Liver (tissue), 3 donors: ENCODE measurements at regions not wholly inside any gene's neighbourhood (a gene's known extent, or its start where the extent isn't known, plus 50 kb on each side); places are given as distances from the start of the nearest gene placed in this dataset.

Experiments used
- FOXA1 ChIP-seq: IDR thresholded peaks from 2 replicates; pipeline ENCODE4 v1.6.1; 2016; ENCODE audit warnings: antibody characterized with exemption
- GABPA ChIP-seq, 2 donors: IDR thresholded peaks in 1 of 2; conservative IDR thresholded peaks in 1 of 2; 2 replicates each; pipeline ENCODE4 v1.6.1; 2016; ENCODE audit warnings: antibody characterized with exemption in 2 of 2, mild to moderate bottlenecking in 1 of 2, moderate library complexity in 1 of 2
- JUND ChIP-seq, 2 donors: IDR thresholded peaks; 2 replicates each; pipeline ENCODE4 v1.6.1; 2016; ENCODE audit warnings: antibody characterized with exemption in 2 of 2
- RAD21 ChIP-seq, 2 donors: IDR thresholded peaks; 2 replicates each; pipeline ENCODE4 v1.6.1; 2016; ENCODE audit warnings: antibody characterized with exemption in 2 of 2, mild to moderate bottlenecking in 2 of 2
- SP1 ChIP-seq: IDR thresholded peaks from 2 replicates; pipeline ENCODE4 v1.6.1; 2018; ENCODE audit warnings: antibody characterized with exemption, mild to moderate bottlenecking
- YY1 ChIP-seq: IDR thresholded peaks from 2 replicates; pipeline ENCODE4 v1.6.1; 2016; ENCODE audit warnings: antibody characterized with exemption, mild to moderate bottlenecking
- TF ChIP-seq, protein P1 (sequence below): fragments of 150-350 bp; IDR thresholded peaks from 2 replicates; pipeline ENCODE4 v1.5.1; 2017; ENCODE audit warnings: improper control_type of control experiment, low read depth, low read length; ENCODE audit not compliant: missing input control
- TF ChIP-seq, protein P2 (sequence below): IDR thresholded peaks from 2 replicates; pipeline ENCODE4 v1.6.1; 2016; ENCODE audit warnings: antibody characterized with exemption
- TF ChIP-seq, protein P3 (sequence below): IDR thresholded peaks from 2 replicates; pipeline ENCODE4 v1.6.1; 2016; ENCODE audit warnings: antibody characterized with exemption
- donor health status: healthy.
- donor health status: healthy.

DNA sequence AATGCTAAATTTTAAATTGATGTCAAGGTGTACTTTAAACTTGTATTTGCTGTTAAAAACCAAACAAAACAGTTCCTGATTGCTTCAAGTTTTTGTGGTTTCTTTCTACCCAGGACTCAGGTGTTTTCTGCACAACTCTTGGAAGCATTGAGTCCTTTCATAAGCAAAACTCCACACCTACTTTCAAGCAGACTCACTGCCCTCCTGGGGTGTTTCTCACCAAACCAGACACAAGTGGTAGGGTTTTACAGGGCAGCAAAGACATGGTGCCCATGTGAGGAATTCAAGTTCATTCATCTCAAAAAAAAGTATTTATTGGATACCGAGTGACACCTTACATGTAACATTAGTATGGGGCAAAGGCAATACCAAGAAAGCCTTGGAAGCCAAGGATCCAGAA is 146.7 kb upstream of the BNIP2 start:
- TF ChIP-seq RAD21 (IDR thresholded peaks at IDR 0.05) (no peak), FOXA1 (no peak), YY1 (no peak), SP1 (no peak), JUND (IDR thresholded peaks at IDR 0.05) (no peak), GABPA (IDR thresholded peaks at IDR 0.05 in 1 of 2, conservative IDR thresholded peaks at IDR 0.05 in 1 of 2) (no peak)
- TF ChIP-seq, protein P1, sequence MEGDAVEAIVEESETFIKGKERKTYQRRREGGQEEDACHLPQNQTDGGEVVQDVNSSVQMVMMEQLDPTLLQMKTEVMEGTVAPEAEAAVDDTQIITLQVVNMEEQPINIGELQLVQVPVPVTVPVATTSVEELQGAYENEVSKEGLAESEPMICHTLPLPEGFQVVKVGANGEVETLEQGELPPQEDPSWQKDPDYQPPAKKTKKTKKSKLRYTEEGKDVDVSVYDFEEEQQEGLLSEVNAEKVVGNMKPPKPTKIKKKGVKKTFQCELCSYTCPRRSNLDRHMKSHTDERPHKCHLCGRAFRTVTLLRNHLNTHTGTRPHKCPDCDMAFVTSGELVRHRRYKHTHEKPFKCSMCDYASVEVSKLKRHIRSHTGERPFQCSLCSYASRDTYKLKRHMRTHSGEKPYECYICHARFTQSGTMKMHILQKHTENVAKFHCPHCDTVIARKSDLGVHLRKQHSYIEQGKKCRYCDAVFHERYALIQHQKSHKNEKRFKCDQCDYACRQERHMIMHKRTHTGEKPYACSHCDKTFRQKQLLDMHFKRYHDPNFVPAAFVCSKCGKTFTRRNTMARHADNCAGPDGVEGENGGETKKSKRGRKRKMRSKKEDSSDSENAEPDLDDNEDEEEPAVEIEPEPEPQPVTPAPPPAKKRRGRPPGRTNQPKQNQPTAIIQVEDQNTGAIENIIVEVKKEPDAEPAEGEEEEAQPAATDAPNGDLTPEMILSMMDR = no peak
- TF ChIP-seq, protein P2, sequence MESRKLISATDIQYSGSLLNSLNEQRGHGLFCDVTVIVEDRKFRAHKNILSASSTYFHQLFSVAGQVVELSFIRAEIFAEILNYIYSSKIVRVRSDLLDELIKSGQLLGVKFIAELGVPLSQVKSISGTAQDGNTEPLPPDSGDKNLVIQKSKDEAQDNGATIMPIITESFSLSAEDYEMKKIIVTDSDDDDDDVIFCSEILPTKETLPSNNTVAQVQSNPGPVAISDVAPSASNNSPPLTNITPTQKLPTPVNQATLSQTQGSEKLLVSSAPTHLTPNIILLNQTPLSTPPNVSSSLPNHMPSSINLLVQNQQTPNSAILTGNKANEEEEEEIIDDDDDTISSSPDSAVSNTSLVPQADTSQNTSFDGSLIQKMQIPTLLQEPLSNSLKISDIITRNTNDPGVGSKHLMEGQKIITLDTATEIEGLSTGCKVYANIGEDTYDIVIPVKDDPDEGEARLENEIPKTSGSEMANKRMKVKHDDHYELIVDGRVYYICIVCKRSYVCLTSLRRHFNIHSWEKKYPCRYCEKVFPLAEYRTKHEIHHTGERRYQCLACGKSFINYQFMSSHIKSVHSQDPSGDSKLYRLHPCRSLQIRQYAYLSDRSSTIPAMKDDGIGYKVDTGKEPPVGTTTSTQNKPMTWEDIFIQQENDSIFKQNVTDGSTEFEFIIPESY = no peak
- TF ChIP-seq, protein P3, sequence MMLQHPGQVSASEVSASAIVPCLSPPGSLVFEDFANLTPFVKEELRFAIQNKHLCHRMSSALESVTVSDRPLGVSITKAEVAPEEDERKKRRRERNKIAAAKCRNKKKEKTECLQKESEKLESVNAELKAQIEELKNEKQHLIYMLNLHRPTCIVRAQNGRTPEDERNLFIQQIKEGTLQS = no peak
